HCT116 (cell line): ENCODE measurements at regions not wholly inside any gene's neighbourhood (a gene's known extent, or its start where the extent isn't known, plus 50 kb on each side); places are given as distances from the start of the nearest gene placed in this dataset.

Source experiments
- ATAC-seq: fragments of 200-7000 bp; cut with Tn5 transposase; 2 replicates; pipeline ENCODE4 v1.9.1; 2020; ENCODE audit warnings: mild to moderate bottlenecking, moderate library complexity
- BruUV-seq: library from RNA; stranded (reverse); fragments of 400-500 nt; replicated peaks from 2 replicates; lab custom pipeline; 2021; lab: Mats Ljungman, UMichigan
- CTCF ChIA-PET: fragments of 300-600 bp; sonication (Branson Sonifier 250); formaldehyde crosslinking; loops from one replicate; lab custom pipeline; 2021; ENCODE audit warnings: antibody characterized with exemption; lab: Charles Lee
- POLR2A ChIA-PET: fragments of 300-600, 350-600 bp; sonication (Branson Sonifier 250); formaldehyde crosslinking; loops from one replicate; lab custom pipeline; 2021; ENCODE audit warnings: antibody characterized with exemption; lab: Charles Lee
- RAD21 ChIA-PET, 2 experiments: fragments of 300-600 bp; sonication (Branson Sonifier 250); formaldehyde crosslinking; loops; one replicate each; lab custom pipeline; 2023; ENCODE audit warnings: low total read pairs in 2 of 2; ENCODE audit not compliant: uncharacterized antibody in 2 of 2, unreplicated experiment in 2 of 2, low non-redundant PET in 1 of 2; lab: Charles Lee
- DNase-seq: peaks from one replicate; pipeline ENCODE4 v3.0.0-alpha.2; 2010; ENCODE audit warnings: low read depth, low spot score
- H2AFZ ChIP-seq: fragments of 200-600 bp; shearing (Covaris generic), sonication (generic); 2 replicates; pipeline ENCODE4 v1.6.1; 2017; ENCODE audit warnings: low read depth, mixed run types, mixed read lengths, antibody characterized with exemption, low read length; ENCODE audit not compliant: poor library complexity, severe bottlenecking
- H3K27ac ChIP-seq: 2 replicates; pipeline ENCODE4 v1.5.1; 2012; ENCODE audit warnings: low read depth, low read length
- H3K27me3 ChIP-seq: fragments of 200-600 bp; sonication (generic); 2 replicates; pipeline ENCODE4 v1.6.1; 2016; ENCODE audit warnings: mixed run types, low read length, mixed read lengths; ENCODE audit not compliant: insufficient read depth
- H3K36me3 ChIP-seq, 2 experiments: fragments of 200-500 bp in 1 of 2; fragments of 200-600 bp in 1 of 2; sonication (Bioruptor generic) in 1 of 2; sonication (generic) in 1 of 2; 2 replicates each; pipeline versions ENCODE4 v1.5.1 to v1.6.1; 2014 to 2016; ENCODE audit warnings: low read length in 2 of 2, inconsistent platforms in 1 of 2, mixed read lengths in 1 of 2, mixed run types in 1 of 2; ENCODE audit not compliant: insufficient read depth in 2 of 2, control insufficient read depth in 1 of 2
- H3K4me1 ChIP-seq, 2 experiments: fragments of 200-600 bp in 1 of 2; sonication (generic) in 1 of 2; 2 replicates each; pipeline versions ENCODE4 v1.5.1 to v1.6.1; 2012 to 2017; ENCODE audit warnings: low read length in 2 of 2, inconsistent platforms in 1 of 2, mild to moderate bottlenecking in 1 of 2, mixed read lengths in 1 of 2, mixed run types in 1 of 2, moderate library complexity in 1 of 2; ENCODE audit not compliant: insufficient read depth in 2 of 2, control insufficient read depth in 1 of 2
- H3K4me2 ChIP-seq: fragments of 200-600 bp; sonication (generic); 2 replicates; pipeline ENCODE4 v1.6.1; 2017; ENCODE audit warnings: mixed run types, low read length, mixed read lengths
- H3K4me3 ChIP-seq, 2 experiments: fragments of 200-600 bp in 1 of 2; sonication (generic) in 1 of 2; replicated peaks in 1 of 2; 2 replicates each; pipeline ENCODE4 v1.5.1; 2011 to 2016; ENCODE audit warnings: low read length in 2 of 2, control low read depth in 1 of 2, low read depth in 1 of 2, mild to moderate bottlenecking in 1 of 2, mixed read lengths in 1 of 2, mixed run types in 1 of 2
- H3K79me2 ChIP-seq: fragments of 200-600 bp; sonication (generic); 2 replicates; pipeline ENCODE4 v1.6.1; 2017; ENCODE audit warnings: mild to moderate bottlenecking, mixed run types, low read length, moderate library complexity, mixed read lengths; ENCODE audit not compliant: insufficient read depth
- H3K9ac ChIP-seq: fragments of 200-600 bp; sonication (generic); 2 replicates; pipeline ENCODE4 v1.6.1; 2016; ENCODE audit warnings: low read length, mixed read lengths
- H3K9me2 ChIP-seq: fragments of 200-600 bp; sonication (generic), shearing (Covaris generic); 2 replicates; pipeline ENCODE4 v1.6.1; 2017; ENCODE audit warnings: mixed run types, mild to moderate bottlenecking, moderate library complexity; ENCODE audit not compliant: insufficient read depth
- H3K9me3 ChIP-seq, 2 experiments: fragments of 200-500 bp in 1 of 2; fragments of 200-600 bp in 1 of 2; sonication (Bioruptor generic) in 1 of 2; sonication (generic) in 1 of 2; 2 replicates each; pipeline ENCODE4 v1.6.1; 2014 to 2017; ENCODE audit warnings: low read length in 2 of 2, mixed read lengths in 2 of 2, inconsistent platforms in 1 of 2, low read depth in 1 of 2, mild to moderate bottlenecking in 1 of 2, mixed run types in 1 of 2, moderate library complexity in 1 of 2; ENCODE audit not compliant: control insufficient read depth in 1 of 2, insufficient read depth in 1 of 2
- H4K20me1 ChIP-seq: fragments of 200-600 bp; sonication (generic), shearing (Covaris generic); 2 replicates; pipeline ENCODE4 v1.6.1; 2017; ENCODE audit warnings: mixed run types, mild to moderate bottlenecking, moderate library complexity; ENCODE audit not compliant: insufficient read depth
- ATF3 ChIP-seq: IDR thresholded peaks from 2 replicates; pipeline ENCODE4 v1.6.1; 2012
- CBX3 ChIP-seq: IDR thresholded peaks from 2 replicates; pipeline ENCODE4 v1.6.1; 2012; ENCODE audit warnings: low read depth
- EGR1 ChIP-seq: IDR thresholded peaks from 2 replicates; pipeline ENCODE4 v1.6.1; 2012; ENCODE audit warnings: low read depth
- ELF1 ChIP-seq: IDR thresholded peaks from 2 replicates; pipeline ENCODE4 v1.6.1; 2012; ENCODE audit warnings: low read depth, borderline replicate concordance
- EZH2 ChIP-seq: fragments of 200-600 bp; sonication (generic); IDR thresholded peaks from 2 replicates; pipeline ENCODE4 v1.6.1; 2017; ENCODE audit warnings: antibody characterized with exemption, mixed run types
- EZH2phosphoT487 ChIP-seq: fragments of 200-600 bp; IDR thresholded peaks from 2 replicates; pipeline ENCODE4 v1.6.1; 2018; ENCODE audit warnings: antibody characterized with exemption, borderline replicate concordance
- FOSL1 ChIP-seq: IDR thresholded peaks from 2 replicates; pipeline ENCODE4 v1.6.1; 2012; ENCODE audit warnings: low read depth
- JUND ChIP-seq: IDR thresholded peaks from 2 replicates; pipeline ENCODE4 v1.6.1; 2012
- POLR2AphosphoS5 ChIP-seq: IDR thresholded peaks from 2 replicates; pipeline ENCODE4 v1.6.1; 2011; ENCODE audit warnings: mild to moderate bottlenecking, low read depth, low read length, moderate library complexity
- RAD21 ChIP-seq: IDR thresholded peaks from 2 replicates; pipeline ENCODE4 v1.6.1; 2012; ENCODE audit warnings: low read depth, mild to moderate bottlenecking
- SIN3A ChIP-seq: IDR thresholded peaks from 2 replicates; pipeline ENCODE4 v1.6.1; 2012; ENCODE audit warnings: low read depth
- SP1 ChIP-seq: IDR thresholded peaks from 2 replicates; pipeline ENCODE4 v1.6.1; 2012; ENCODE audit warnings: low read depth
- SRF ChIP-seq: IDR thresholded peaks from 2 replicates; pipeline ENCODE4 v1.6.1; 2012; ENCODE audit warnings: low read depth
- YY1 ChIP-seq: IDR thresholded peaks from 2 replicates; pipeline ENCODE4 v1.6.1; 2011; ENCODE audit warnings: low read length, low read depth, moderate library complexity, mild to moderate bottlenecking; ENCODE audit not compliant: insufficient replicate concordance; ENCODE audit errors: extremely low read depth
- ZFX ChIP-seq: fragments of 450-650 bp; IDR thresholded peaks from 2 replicates; pipeline ENCODE4 v1.6.1; 2017
- ZNF274 ChIP-seq: fragments of 200-500 bp; sonication (Bioruptor generic); IDR thresholded peaks from 2 replicates; pipeline ENCODE4 v1.6.1; 2014; ENCODE audit warnings: mild to moderate bottlenecking, low read depth, low read length, inconsistent platforms
- intact Hi-C: fragments of 100-400 bp; cut with micrococcal nuclease; formaldehyde crosslinking; loops from 2 replicates; pipeline ENCODE4 v1.10.0; 2022
- TF ChIP-seq, protein P1 (sequence below): IDR thresholded peaks from 2 replicates; pipeline ENCODE4 v1.6.1; 2012; ENCODE audit warnings: low read depth
- TF ChIP-seq, protein P2 (sequence below): IDR thresholded peaks from 2 replicates; pipeline ENCODE4 v1.6.1; 2012
- TF ChIP-seq, protein P3 (sequence below), 3 experiments: fragments of 200-600 bp in 1 of 3; sonication (generic) in 1 of 3; IDR thresholded peaks in 2 of 3; conservative IDR thresholded peaks in 1 of 3; 2 replicates each; pipeline ENCODE4 v1.5.1; 2012 to 2017; ENCODE audit warnings: low read depth in 2 of 3, low read length in 2 of 3, antibody characterized with exemption in 1 of 3, borderline replicate concordance in 1 of 3, control low read depth in 1 of 3, mild to moderate bottlenecking in 1 of 3, mixed read lengths in 1 of 3, mixed run types in 1 of 3, moderate library complexity in 1 of 3; ENCODE audit not compliant: insufficient read depth in 1 of 3
- TF ChIP-seq, protein P4 (sequence below): IDR thresholded peaks from 2 replicates; pipeline ENCODE4 v1.6.1; 2011; ENCODE audit warnings: mild to moderate bottlenecking, low read length, moderate library complexity; ENCODE audit not compliant: insufficient replicate concordance; ENCODE audit errors: extremely low read depth

- RAD21 ChIA-PET = no interaction called here
- intact Hi-C loops = no loop called here
- H4K20me1 ChIP-seq = no peaks in the 10 kb centered on the region
Measured at GRCh38 chr15:81914333-81914732, 131.5 kb downstream of the MEX3B start.

More at GRCh38 chr15:81914333-81914732, 131.5 kb downstream of the MEX3B start:
- no peaks in the 10 kb centered on the region for H3K9me2 ChIP-seq
- DNase-seq = no peak
- H3K27ac ChIP-seq = no peak overlapping the region
- no peaks in the 10 kb centered on the region for H3K4me1 ChIP-seq
- ATAC-seq = no peak
- no peaks in the 10 kb centered on the region; a peak in 1 of 4 replicates for H3K9me3 ChIP-seq
- H3K27me3 ChIP-seq = peaks cover 12% of the 10 kb centered on the region; the same call in 1 of the 2 replicates
- H3K79me2 ChIP-seq = no peaks in the 10 kb centered on the region
- ChIA-PET CTCF (no interaction called here), POLR2A (no interaction called here)
- H3K9ac ChIP-seq = no peak overlapping the region
- BruUV-seq = no TSS peak
- H3K4me3 ChIP-seq = no peak overlapping the region
- no peaks in the 10 kb centered on the region for H3K36me3 ChIP-seq
- TF ChIP-seq POLR2AphosphoS5 (no peak), YY1 (no peak), JUND (no peak), EZH2 (no peak), ATF3 (no peak), ZFX (no peak), EZH2phosphoT487 (no peak), FOSL1 (no peak), SP1 (no peak), ZNF274 (no peak), SIN3A (no peak), RAD21 (no peak), SRF (no peak), ELF1 (no peak), EGR1 (no peak), CBX3 (no peak)
- TF ChIP-seq, protein P1, sequence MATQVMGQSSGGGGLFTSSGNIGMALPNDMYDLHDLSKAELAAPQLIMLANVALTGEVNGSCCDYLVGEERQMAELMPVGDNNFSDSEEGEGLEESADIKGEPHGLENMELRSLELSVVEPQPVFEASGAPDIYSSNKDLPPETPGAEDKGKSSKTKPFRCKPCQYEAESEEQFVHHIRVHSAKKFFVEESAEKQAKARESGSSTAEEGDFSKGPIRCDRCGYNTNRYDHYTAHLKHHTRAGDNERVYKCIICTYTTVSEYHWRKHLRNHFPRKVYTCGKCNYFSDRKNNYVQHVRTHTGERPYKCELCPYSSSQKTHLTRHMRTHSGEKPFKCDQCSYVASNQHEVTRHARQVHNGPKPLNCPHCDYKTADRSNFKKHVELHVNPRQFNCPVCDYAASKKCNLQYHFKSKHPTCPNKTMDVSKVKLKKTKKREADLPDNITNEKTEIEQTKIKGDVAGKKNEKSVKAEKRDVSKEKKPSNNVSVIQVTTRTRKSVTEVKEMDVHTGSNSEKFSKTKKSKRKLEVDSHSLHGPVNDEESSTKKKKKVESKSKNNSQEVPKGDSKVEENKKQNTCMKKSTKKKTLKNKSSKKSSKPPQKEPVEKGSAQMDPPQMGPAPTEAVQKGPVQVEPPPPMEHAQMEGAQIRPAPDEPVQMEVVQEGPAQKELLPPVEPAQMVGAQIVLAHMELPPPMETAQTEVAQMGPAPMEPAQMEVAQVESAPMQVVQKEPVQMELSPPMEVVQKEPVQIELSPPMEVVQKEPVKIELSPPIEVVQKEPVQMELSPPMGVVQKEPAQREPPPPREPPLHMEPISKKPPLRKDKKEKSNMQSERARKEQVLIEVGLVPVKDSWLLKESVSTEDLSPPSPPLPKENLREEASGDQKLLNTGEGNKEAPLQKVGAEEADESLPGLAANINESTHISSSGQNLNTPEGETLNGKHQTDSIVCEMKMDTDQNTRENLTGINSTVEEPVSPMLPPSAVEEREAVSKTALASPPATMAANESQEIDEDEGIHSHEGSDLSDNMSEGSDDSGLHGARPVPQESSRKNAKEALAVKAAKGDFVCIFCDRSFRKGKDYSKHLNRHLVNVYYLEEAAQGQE = no peak
- TF ChIP-seq, protein P2, sequence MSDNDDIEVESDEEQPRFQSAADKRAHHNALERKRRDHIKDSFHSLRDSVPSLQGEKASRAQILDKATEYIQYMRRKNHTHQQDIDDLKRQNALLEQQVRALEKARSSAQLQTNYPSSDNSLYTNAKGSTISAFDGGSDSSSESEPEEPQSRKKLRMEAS = no peak
- TF ChIP-seq, protein P3, sequence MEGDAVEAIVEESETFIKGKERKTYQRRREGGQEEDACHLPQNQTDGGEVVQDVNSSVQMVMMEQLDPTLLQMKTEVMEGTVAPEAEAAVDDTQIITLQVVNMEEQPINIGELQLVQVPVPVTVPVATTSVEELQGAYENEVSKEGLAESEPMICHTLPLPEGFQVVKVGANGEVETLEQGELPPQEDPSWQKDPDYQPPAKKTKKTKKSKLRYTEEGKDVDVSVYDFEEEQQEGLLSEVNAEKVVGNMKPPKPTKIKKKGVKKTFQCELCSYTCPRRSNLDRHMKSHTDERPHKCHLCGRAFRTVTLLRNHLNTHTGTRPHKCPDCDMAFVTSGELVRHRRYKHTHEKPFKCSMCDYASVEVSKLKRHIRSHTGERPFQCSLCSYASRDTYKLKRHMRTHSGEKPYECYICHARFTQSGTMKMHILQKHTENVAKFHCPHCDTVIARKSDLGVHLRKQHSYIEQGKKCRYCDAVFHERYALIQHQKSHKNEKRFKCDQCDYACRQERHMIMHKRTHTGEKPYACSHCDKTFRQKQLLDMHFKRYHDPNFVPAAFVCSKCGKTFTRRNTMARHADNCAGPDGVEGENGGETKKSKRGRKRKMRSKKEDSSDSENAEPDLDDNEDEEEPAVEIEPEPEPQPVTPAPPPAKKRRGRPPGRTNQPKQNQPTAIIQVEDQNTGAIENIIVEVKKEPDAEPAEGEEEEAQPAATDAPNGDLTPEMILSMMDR (IDR thresholded peaks at IDR 0.05 in 2 of 3, conservative IDR thresholded peaks at IDR 0.05 in 1 of 3; ENCODE audit: borderline replicate concordance in 1 of 3, insufficient read depth in 1 of 3, low read depth in 2 of 3, low read length in 2 of 3) = no peak
- TF ChIP-seq, protein P4, sequence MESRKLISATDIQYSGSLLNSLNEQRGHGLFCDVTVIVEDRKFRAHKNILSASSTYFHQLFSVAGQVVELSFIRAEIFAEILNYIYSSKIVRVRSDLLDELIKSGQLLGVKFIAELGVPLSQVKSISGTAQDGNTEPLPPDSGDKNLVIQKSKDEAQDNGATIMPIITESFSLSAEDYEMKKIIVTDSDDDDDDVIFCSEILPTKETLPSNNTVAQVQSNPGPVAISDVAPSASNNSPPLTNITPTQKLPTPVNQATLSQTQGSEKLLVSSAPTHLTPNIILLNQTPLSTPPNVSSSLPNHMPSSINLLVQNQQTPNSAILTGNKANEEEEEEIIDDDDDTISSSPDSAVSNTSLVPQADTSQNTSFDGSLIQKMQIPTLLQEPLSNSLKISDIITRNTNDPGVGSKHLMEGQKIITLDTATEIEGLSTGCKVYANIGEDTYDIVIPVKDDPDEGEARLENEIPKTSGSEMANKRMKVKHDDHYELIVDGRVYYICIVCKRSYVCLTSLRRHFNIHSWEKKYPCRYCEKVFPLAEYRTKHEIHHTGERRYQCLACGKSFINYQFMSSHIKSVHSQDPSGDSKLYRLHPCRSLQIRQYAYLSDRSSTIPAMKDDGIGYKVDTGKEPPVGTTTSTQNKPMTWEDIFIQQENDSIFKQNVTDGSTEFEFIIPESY = no peak
- no peak overlapping the region for H3K4me2 ChIP-seq
- no peak overlapping the region for H2AFZ ChIP-seq
